ENCODE measurements at regions not wholly inside any gene's neighbourhood (a gene's known extent, or its start where the extent isn't known, plus 50 kb on each side); places are given as distances from the start of the nearest gene placed in this dataset.

DNA sequence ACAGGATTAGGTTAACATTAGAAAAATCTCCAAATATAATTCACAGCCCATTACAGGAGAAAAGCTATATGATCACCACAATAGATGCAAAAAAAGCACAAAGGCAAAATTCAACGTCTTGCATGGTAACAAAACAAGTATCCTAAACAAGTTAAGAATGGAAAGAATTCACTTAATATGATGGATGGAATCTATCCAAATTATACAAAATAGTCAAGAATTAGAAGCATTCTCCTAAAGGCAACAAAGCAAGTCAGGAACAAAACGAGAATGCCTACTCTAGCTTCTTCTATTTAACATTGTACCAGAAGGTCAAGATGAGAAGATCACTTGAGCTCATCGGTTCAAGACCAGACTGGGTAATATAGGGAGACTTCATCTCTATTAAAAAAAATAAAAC is 442.8 kb downstream of the SETD4 start:
- TF ChIP-seq, protein P1, sequence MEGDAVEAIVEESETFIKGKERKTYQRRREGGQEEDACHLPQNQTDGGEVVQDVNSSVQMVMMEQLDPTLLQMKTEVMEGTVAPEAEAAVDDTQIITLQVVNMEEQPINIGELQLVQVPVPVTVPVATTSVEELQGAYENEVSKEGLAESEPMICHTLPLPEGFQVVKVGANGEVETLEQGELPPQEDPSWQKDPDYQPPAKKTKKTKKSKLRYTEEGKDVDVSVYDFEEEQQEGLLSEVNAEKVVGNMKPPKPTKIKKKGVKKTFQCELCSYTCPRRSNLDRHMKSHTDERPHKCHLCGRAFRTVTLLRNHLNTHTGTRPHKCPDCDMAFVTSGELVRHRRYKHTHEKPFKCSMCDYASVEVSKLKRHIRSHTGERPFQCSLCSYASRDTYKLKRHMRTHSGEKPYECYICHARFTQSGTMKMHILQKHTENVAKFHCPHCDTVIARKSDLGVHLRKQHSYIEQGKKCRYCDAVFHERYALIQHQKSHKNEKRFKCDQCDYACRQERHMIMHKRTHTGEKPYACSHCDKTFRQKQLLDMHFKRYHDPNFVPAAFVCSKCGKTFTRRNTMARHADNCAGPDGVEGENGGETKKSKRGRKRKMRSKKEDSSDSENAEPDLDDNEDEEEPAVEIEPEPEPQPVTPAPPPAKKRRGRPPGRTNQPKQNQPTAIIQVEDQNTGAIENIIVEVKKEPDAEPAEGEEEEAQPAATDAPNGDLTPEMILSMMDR (IDR thresholded peaks at IDR 0.05; ENCODE audit: insufficient read depth, low read length), result no peak
- TF ChIP-seq POLR2AphosphoS5 (IDR thresholded peaks at IDR 0.05; ENCODE audit: low read depth), result no peak

Measured in HL-60 (cell line).